OCI-LY1 (cell line): ENCODE measurements at regions not wholly inside any gene's neighbourhood (a gene's known extent, or its start where the extent isn't known, plus 50 kb on each side); places are given as distances from the start of the nearest gene placed in this dataset.

Experiments
- EZH2 ChIP-seq: fragments of 200-600 bp; sonication (generic), shearing (Covaris generic); IDR thresholded peaks from 2 replicates; pipeline ENCODE4 v1.8.0; 2017; ENCODE audit warnings: borderline replicate concordance, mixed run types, mild to moderate bottlenecking, antibody characterized with exemption, low read length, moderate library complexity, mixed read lengths
- TF ChIP-seq, protein P1 (sequence below): fragments of 200-600 bp; sonication (generic), shearing (Covaris generic); IDR thresholded peaks from 2 replicates; pipeline ENCODE4 v1.5.1; 2017; ENCODE audit warnings: mild to moderate bottlenecking, antibody characterized with exemption, low read length, moderate library complexity, mixed read lengths

DNA sequence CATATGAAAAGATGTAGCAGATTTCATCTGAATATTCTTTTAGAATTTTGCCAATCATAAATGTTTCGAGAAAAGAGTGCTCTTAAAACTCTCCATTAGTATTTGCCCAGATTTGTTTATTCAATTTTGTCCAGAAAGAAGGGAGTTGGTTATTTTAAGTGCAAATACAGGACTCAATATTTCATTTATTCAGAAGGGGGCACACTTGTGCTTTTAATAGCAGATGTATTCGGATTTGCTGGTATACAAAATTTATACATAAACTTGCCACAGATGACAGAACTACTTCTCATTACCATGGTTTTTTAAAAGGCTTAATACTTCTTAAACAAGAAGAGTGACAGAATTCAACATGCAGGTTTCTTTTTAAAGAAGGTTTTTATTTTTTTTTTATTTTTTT lies 69.8 kb upstream of the GRM7 start:
- TF ChIP-seq, protein P1, sequence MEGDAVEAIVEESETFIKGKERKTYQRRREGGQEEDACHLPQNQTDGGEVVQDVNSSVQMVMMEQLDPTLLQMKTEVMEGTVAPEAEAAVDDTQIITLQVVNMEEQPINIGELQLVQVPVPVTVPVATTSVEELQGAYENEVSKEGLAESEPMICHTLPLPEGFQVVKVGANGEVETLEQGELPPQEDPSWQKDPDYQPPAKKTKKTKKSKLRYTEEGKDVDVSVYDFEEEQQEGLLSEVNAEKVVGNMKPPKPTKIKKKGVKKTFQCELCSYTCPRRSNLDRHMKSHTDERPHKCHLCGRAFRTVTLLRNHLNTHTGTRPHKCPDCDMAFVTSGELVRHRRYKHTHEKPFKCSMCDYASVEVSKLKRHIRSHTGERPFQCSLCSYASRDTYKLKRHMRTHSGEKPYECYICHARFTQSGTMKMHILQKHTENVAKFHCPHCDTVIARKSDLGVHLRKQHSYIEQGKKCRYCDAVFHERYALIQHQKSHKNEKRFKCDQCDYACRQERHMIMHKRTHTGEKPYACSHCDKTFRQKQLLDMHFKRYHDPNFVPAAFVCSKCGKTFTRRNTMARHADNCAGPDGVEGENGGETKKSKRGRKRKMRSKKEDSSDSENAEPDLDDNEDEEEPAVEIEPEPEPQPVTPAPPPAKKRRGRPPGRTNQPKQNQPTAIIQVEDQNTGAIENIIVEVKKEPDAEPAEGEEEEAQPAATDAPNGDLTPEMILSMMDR = 0 out of 2 replicates have a peak, but pooled peaks have one; percentile 11
- no peak for TF ChIP-seq EZH2
